HT-29 (cell line): ENCODE measurements at regions not wholly inside any gene's neighbourhood (a gene's known extent, or its start where the extent isn't known, plus 50 kb on each side); places are given as distances from the start of the nearest gene placed in this dataset.

Source experiments
- DNase-seq: peaks from one replicate; pipeline ENCODE4 v3.0.0-alpha.2; 2015; ENCODE audit warnings: low spot score

DNA sequence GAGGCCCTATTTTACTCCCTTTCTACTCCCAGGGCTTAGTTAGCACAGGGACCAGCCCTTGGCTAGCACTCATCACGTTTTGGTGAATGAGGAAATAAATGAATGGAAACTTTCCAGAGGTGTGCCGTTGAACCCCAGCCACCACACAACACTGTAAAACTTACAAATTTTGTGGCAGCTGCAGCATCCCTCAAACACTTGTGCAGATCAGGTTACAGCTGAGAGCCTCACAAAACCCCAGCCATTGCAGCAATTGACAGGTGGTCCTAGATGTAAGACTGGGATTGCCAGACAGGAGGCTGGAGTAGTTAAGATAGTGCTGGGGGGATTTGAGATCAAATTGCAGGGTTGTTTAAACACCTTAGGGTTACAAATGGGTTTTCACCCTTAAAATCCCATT lies 482.2 kb upstream of the KIF2A start:
- DNase-seq = no peak

DNA sequence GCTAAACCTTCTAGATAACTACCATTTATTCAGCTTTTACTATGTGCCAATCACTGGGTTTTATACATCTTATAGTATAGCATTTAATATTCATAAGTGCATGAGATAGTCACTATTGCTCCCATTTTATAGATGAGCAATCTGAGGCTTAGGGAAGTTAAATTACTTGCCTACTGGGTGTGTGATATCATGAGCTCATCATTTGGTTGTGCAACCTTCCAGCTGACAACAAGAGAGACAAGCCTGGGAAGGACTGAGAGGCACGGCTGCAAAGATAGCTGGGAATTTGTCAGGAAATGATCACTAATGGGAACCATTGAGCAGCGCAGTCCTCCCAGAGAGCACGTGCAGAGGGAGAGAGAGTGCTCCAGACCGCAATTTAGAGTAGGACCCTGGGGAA lies 481.6 kb upstream of the KIF2A start:
- DNase-seq = no peak

DNA sequence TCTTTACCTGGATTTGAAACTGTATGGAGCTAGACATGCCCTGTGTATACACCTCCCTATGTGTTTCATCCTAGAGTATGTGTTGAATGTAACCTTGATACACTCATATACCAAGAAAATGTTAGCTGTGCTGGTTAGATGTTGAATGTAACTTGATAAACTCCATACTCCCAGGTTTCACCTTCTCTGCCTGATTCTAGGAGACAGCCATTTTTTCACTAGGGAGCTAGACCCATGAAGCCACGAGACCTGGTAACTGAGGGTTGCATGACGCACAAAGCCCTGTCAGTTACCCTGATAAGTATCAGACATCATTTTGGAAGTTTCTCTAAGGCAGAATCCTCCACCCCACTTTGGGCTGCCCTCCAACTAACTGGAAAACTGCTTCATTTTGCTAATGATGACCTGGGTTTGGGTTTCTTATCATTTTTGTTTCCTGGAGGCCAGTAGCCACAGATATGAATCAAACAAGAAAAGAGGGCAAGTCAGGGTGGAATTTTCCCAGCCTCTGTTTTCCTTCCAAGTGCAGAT lies 478.5 kb upstream of the KIF2A start:
- DNase-seq = no peak

DNA sequence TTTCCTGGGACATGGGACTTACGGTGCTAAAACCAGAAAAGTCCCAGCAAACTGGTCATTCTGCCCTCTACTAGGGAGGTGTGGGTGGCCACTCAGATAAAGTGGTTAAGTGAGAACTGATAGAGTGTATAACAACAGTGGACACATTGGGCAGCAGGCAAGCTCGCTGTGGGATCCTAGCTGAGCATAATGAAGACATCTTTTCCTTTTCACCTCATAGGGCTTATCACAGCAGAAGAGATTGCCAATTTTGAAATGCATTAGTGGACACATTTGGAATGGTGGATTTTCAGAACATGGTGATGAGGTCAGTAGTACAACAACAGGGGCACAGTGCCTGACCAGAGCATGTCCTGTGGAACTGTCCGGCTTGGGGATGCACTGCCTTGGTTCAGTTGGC lies 477.1 kb upstream of the KIF2A start:
- no peak for DNase-seq

DNA sequence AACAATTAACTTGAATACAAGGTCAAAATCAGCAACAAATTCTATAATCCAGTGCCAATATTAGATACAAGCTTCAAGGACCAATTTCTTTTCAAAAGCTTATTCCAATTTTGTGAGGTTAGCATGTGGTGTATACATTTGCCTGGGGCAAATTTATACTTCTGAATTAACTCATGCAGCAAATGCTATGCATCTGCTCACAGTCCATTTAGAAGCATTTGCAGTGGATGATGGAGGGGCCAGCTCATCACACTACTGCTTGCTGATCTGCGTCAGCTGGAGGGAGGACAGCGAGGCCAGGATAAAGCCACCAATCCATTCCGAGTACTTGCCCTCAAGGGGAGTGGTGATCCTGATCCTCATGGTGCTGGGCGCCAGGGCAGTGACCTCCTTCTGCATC lies 474.3 kb upstream of the KIF2A start:
- DNase-seq = no peak

DNA sequence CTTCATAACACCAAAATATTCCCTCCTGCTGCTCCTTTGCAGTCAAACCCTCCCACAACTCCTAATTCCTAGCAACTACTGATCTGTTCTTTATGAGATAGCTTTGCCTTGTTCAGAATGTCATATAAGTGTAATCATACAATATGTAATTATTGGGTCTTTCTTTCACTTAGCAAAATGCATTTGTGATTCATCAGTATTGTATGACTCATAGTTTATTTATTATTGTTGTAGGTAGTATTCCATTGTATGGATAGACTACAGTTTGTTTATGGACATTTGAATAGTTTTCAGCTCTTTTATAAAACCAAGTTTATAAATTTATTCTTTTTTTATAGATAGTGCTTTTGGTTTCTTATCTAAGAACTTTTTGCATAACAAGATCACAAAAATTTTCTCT lies 468.2 kb upstream of the KIF2A start:
- no peak for DNase-seq

DNA sequence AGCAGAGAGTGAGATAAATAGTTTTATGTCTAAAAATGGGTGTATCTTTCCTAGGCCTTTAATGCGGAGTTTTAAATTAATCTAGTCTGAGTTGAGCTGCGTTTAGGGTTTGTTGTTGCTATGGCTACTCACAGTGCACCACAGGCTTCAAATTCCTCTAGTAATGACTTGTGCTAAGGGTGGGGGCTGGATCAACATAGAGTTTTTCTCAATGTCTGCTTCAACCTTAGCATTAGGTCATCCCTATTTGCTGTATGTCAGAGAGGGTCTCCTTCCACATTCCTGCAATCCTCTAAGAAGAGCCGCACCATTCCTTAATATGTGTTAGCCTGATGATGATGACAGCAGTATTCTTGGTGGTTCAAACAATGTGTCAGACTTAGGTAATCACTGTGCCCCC lies 465.6 kb upstream of the KIF2A start:
- no peak for DNase-seq

DNA sequence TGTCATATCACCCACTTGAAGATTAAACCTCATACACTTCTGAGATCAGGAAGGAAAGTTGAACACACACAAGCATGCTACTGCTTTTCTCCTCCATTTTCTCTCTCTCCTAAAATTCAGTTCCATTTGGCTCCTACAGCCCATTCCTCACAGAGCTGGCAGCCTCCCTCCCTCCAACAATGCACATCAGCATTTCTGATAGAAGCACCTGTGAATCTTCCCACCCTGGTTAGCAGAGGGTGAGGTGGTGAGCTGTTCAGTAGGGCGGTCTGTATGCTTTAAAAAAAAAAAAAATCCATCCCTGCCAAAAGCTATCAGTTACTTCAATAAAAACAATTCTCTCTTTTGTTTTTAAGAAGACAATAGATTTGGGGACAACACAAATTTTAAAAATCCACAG lies 463.2 kb upstream of the KIF2A start:
- no peak for DNase-seq

DNA sequence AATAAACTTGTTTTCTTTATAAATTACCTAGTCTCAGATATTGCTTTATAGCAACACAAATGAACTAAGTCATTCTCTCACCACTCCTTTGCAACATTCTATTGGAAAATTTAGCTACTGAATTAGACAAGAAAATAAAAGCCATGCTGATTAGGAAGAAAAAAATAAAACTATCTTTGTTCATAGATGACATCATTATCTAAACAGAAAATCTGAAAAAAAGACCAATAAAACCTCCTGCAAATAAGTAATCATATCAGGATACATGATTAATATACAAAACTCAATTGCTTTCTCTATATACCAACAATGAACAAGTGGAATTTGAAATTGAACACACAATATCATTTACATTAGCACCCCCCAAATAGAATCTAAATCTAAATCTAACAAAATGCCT lies 455.3 kb upstream of the KIF2A start:
- no peak for DNase-seq

DNA sequence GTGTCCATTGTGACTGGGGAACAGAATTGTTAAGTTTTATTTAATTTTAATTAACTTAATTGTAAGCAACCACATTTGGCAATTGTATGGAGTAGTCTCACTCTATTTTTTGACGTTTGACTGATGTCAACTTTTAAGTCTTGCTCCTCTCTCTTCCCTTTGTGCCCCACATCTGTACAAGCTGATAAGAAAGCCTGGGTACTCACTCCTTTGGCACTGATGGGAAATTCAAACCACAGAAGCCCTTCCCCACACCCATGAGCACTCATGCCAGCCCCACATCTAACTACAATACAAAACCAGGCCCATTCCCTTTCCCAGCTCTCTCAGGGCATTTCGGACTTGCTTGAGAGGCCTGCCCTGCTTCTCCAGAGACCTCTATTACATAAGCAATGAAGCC lies 451.5 kb upstream of the KIF2A start:
- no peak for DNase-seq

DNA sequence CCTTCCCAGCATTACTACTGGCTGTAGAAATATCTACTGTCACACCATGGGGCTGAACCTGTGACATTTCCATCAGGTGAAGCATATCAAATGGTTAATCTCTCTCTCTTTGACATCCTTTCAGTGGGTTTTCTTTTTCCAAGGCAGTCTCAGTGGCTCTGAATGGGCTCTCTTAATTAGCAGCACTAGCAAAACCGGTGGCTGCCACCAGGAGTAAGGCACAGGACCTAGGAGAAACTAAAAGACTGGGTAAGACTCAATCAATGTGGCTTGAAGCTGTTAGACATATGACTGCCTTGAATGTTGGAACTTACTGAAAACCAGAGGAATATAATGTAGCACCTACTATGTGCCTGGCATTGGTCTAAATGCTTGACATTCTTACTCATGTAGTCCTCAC lies 445.0 kb upstream of the KIF2A start:
- peak; percentile 3 for DNase-seq

DNA sequence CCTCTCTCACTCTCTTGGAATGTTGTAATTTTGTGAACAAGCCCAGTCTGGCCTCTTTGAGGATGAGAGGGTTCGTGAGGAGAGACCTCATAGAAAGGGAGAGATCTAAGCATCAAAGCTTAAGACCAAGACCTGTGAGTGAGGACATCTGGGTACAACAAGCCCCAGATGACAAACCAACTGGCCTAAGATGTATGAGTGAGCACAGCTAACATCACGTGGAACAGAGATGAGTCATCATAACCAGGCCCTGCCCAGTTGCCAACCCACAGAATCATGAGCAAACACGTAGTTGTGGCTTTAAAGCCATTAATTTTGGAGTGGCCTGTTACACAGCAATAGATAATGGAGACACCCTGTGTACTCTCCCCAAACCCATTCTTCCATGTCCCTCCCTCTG lies 439.1 kb upstream of the KIF2A start:
- DNase-seq = peak; percentile 31

DNA sequence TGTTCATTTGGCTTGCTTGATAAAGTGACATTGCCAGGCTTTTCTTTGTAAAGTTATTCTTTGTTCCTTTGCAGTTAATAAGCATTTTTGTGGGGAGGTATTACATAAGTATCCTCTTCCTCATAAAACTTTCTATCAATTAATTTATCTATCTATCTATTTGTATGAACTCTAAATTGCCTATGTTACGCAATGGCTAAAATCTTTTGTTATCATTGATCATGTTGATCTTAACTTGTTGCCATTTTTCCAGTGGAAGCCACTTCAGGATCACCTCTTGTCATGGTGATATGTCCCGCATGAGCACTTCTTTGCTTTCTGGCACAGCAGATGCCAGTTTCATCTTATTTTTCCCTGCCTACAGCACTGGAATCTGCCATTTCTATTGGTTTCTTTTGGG lies 436.7 kb upstream of the KIF2A start:
- no peak for DNase-seq

DNA sequence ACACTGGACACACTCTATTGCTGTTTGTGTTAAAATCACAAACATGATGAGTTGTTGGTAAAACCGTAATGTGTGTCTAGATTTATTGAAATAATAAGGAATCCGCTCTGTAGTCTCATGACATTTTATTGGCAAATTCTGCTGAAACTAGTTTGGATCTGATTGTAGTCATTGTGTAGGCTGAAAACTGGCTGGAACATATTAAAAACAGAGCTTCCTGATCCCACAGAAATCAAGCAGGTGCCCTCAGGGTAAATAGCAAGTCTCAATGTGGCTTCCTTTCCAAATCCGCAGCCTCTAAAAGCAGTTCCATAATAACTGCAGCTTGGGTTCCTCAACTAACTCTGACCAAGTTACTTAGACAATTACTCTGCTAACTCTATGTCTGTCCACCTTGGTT lies 427.5 kb upstream of the KIF2A start:
- no peak for DNase-seq

DNA sequence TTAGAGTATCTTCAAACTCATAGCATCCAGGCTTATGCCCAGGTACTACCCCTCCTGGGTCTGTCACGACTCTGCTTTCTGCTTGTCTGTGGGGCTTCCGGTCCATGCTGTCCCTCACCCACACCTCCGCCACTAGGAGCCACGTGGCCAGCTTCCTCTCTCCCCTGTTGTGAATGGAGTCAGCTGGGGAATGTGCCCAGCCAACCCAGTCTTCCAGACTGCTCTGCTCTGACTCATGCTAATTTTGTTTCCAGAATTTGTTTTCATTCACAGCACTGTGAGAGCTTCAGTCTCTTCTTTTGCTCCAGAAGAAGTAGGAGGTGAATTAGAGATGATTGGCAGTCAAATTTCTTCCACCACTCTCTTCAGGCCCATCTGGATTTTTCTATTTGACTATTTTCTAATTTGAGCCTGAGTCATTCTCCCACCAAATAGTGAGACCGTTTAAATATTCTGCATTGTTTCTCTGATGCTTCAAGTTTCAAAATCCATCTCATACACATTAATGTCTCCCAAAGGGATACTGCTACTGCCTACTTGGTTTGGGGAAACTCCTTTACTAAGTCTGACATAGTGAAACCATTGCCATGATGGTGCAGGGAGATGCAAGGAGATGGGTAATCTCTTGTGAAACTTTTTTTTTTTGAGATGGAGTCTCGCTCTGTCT lies 424.1 kb upstream of the KIF2A start:
- DNase-seq = no peak

DNA sequence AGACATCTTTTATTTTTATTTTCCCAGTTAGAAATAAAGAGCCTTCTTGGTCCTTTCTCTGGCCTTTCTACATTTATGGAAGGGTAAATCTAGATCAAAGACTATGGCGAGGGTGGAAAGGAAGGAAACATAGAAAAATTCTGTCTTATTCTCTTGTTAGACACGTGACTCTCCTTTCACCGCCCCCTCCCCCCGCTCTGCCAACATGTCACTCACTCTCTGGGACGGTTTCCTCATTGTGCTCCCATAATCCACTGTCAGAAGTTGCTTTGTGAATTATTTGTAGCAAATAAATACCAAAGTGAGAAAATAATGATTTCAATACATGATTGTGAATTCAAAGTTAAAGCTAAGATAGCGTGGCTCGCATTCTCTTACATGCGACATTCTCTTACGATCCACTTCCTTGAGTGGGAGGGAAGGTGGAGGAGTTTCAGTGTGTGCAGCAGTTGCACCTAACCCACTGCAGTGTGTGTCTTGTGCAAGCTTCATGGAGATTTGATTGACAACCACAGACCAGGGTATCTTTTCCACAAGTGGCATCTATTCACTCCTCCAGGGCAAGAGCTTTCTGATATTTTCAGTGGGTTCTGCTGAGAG lies 423.0 kb upstream of the KIF2A start:
- DNase-seq = no peak

DNA sequence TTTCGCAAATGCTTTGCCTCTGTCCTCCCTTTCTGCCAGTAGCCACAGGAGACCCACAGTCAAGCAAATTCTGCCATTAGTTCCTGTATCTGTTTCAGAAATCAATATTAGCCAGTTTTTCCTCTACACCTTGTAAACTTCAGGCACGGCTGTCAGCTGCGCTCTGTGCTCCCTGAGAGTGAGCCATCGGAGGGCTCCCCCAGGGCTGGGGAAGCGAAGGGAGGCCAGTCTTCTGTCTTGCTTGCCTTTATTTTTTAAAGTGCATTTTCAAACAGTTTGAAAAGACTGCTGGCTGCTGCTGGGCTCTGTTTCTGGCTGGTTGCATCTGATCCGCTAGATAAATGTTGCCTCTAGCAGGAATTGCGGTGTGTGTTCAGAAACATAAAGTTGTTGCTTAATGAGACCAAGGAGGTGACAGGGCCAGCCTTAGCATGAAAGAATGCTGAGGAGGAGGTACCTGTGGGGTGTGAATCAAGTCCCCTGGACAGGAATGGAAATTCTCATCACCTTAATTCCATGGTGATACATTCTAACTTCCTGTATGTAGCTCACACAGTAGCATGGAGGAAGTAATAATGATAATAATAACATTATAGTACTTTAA lies 421.7 kb upstream of the KIF2A start:
- no peak for DNase-seq

DNA sequence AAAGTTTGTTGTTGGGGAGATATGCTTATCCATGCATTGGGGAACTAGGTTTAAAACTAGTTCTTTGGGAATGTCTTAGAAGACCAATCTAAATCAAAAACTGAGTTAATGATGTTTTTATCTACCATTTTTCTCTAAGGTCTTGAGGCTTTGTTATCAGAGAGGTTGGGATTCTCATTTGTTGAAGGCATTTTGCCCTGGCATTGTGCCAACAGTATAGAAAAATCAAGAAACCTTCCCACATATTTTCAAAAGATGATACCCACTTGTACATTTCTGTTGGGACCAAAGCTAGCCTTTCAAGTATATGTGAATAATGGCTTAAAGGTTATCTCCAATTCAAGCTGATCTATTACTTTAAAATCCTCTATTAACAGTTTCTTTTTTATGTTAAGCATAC lies 419.8 kb upstream of the KIF2A start:
- no peak for DNase-seq

DNA sequence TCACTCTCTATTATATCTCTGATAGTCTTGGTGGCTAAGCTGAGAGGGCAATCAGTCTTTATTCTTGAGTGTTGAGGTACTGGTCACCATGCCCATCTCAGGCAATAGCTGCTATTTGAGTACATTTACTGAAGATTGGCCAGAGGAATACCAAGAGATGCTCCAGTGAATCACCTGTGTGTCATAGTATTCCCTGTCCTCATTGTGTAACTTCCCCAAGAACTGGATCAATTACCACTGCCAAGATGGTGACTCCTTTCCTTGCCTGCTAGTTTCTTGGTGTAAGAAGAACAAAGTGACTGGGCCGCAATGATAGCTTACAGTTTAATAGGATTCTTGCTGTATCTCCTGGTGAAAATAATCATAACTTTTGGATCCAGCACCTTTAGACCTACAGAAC lies 418.7 kb upstream of the KIF2A start:
- DNase-seq = no peak

DNA sequence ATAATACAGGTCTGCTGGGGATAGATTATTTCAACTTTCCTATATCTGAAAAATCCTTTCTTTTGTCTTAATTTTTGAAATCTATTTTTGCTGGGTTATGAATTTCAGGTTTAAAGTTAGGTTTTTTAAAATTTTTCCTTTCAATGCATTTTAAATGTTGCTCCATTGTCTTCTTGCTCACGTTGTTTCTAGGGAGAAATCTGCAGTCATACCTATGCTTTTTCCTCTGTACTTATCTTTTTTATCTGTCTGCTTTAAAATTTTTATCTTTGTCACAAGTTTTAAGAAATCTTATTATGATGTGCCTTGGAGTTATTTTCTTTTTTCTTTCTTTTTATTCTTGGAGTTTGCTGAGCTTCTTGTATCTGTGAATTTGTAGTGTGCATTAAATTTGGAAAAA lies 412.0 kb upstream of the KIF2A start:
- no peak for DNase-seq

DNA sequence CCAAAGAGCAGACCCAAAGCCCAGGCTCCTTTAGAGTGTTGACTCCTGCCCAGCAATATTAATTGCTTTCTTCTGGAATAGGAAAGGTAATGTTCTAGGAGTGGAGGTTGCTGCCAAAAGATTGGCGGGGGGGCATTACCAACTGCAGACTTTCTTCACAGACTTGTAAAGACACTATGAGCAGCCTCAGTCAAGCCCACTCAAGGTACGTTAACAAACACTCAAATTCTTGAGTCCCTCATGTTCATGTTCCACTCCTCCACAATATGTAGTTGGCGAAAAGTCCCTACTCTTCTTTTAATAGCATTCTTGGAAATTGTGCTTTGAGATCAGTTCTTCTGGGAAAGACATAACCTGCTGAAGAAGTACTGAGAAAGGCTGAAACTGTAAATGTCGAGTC lies 409.2 kb upstream of the KIF2A start:
- no peak for DNase-seq

DNA sequence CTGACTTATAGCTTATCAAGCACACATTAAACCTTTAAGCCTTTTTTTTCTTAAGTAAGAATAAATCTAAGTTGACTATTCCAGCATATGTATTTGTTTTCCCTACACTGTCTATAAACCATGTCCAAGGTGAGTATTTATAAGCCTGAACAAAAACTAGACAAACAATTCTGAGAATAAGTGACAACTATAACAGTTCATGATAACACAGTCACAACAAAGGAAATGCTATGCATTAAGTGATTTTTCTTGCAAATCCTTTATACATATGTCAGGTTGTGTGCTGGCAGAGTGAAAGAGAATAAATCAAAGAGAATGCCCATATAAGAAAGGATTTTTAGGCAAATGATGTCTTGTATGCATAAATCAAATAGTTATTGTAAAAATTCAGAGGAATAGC lies 408.8 kb upstream of the KIF2A start:
- no peak for DNase-seq

DNA sequence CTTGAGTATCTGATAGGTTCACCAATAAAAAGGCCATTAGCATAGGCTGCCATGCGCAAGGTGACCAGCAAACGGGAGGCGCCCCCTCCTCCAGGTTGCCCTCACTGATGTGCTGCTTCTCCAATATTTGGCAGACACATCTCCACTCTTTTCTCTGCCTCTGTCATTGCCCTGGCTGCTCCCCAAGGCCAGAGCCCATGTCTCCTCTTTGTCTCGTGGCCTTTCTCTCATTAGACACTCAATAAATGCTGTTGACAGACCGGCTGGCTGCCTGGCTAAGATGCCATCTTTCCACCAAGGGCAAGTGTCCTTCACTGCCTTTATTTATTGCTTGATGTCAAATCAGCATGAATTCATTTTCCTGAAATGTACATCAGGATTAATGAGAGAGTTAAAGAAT lies 404.0 kb upstream of the KIF2A start:
- no peak for DNase-seq
